Mesothelial cell of epicardium (in vitro differentiated cells): ENCODE measurements at regions not wholly inside any gene's neighbourhood (a gene's known extent, or its start where the extent isn't known, plus 50 kb on each side); places are given as distances from the start of the nearest gene placed in this dataset.

ENCODE experiments used
- DNase-seq, 2 experiments: peaks; one replicate each; pipeline ENCODE4 v3.0.0; 2021; ENCODE audit warnings: low spot score in 2 of 2; ENCODE audit not compliant: unreplicated experiment in 2 of 2
- H3K27ac Mint-ChIP-seq: 2 replicates; pipeline ENCODE4 v1.8.0; 2021; ENCODE audit warnings: mixed read lengths
- H3K27me3 Mint-ChIP-seq: 2 replicates; pipeline ENCODE4 v1.8.0; 2021; ENCODE audit warnings: low read depth, mixed read lengths
- H3K36me3 Mint-ChIP-seq: 2 replicates; pipeline ENCODE4 v1.8.0; 2021; ENCODE audit warnings: mixed read lengths
- H3K4me1 Mint-ChIP-seq: 2 replicates; pipeline ENCODE4 v1.8.0; 2021; ENCODE audit warnings: mixed read lengths
- H3K4me3 Mint-ChIP-seq: 2 replicates; pipeline ENCODE4 v1.8.0; 2021; ENCODE audit warnings: mild to moderate bottlenecking, moderate library complexity, mixed read lengths
- H3K9me3 Mint-ChIP-seq: 2 replicates; pipeline ENCODE4 v1.8.0; 2021; ENCODE audit warnings: mixed read lengths
- CTCF ChIP-seq: fragments of 200-600 bp; sonication (generic); IDR thresholded peaks from one replicate; pipeline ENCODE4 v1.5.0; 2021; ENCODE audit warnings: antibody characterized with exemption; ENCODE audit not compliant: unreplicated experiment

GRCh38 chr10:131031346-131031745 lies 280.2 kb downstream of the TCERG1L start:
- Mint-ChIP-seq H3K27ac (no peak overlapping the region), H3K9me3 (no peaks in the 10 kb centered on the region), H3K4me3 (no peak overlapping the region), H3K27me3 (peaks cover 20% of the 10 kb centered on the region), H3K4me1 (no peaks in the 10 kb centered on the region), H3K36me3 (no peaks in the 10 kb centered on the region)
- no peak for TF ChIP-seq CTCF
- no peak for DNase-seq

GRCh38 chr10:131032329-131033165 lies 279.0 kb downstream of the TCERG1L start:
- Mint-ChIP-seq H3K4me3 (no peak overlapping the region), H3K27me3 (peaks cover 25% of the 10 kb centered on the region), H3K9me3 (no peaks in the 10 kb centered on the region)

GRCh38 chr10:131033166-131034085 lies 278.1 kb downstream of the TCERG1L start:
- Mint-ChIP-seq H3K4me3 (no peak overlapping the region), H3K36me3 (no peaks in the 10 kb centered on the region), H3K4me1 (no peaks in the 10 kb centered on the region), H3K27me3 (peaks cover 26% of the 10 kb centered on the region), H3K27ac (no peak overlapping the region), H3K9me3 (no peaks in the 10 kb centered on the region)
- TF ChIP-seq CTCF, result no peak
- DNase-seq, result no peak

More at GRCh38 chr10:131032329-131033165, 279.0 kb downstream of the TCERG1L start:
- no peak for DNase-seq
- Mint-ChIP-seq H3K27ac (no peak overlapping the region), H3K36me3 (no peaks in the 10 kb centered on the region), H3K4me1 (no peaks in the 10 kb centered on the region)
- TF ChIP-seq CTCF, result no peak

GRCh38 chr10:131034451-131034850 lies 277.1 kb downstream of the TCERG1L start:
- no peak for DNase-seq
- TF ChIP-seq CTCF, result no peak
- Mint-ChIP-seq H3K9me3 (no peaks in the 10 kb centered on the region), H3K4me3 (no peak overlapping the region), H3K4me1 (no peaks in the 10 kb centered on the region), H3K27me3 (peaks cover 23% of the 10 kb centered on the region), H3K36me3 (no peaks in the 10 kb centered on the region), H3K27ac (no peak overlapping the region)

DNA sequence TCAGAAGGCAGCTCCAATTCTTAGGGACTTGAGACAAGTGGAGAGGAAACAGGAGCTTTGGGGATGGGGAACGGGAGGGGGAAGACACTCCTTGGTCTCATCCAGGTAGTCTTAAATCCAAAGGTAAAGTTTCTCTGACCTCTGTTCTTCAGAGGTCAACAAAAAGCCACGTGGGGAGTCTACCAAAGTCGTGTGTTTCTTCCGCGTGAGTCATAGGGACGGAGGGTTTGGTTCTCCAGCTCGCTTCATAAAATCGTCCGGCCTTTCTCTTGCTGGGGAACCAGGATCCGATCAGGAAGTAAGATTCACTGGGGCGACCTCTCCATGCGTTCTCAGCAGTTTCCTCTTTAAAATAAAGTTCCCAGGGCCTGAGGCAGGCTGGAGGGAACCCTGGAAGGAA lies 275.7 kb downstream of the TCERG1L start:
- Mint-ChIP-seq H3K27ac (no peak overlapping the region), H3K9me3 (peaks cover 7% of the 10 kb centered on the region), H3K4me3 (no peak overlapping the region), H3K36me3 (no peaks in the 10 kb centered on the region), H3K4me1 (no peaks in the 10 kb centered on the region), H3K27me3 (peaks cover 22% of the 10 kb centered on the region)
- no peak for TF ChIP-seq CTCF
- DNase-seq, result no peak
